Fibroblast of the aortic adventitia (primary cell): ENCODE measurements at regions not wholly inside any gene's neighbourhood (a gene's known extent, or its start where the extent isn't known, plus 50 kb on each side); places are given as distances from the start of the nearest gene placed in this dataset.
"Not testable (repeated sequence)": the region's sequence is repeated elsewhere in the genome, so short reads cannot be mapped to it uniquely, and the experiment has no call there.

ENCODE experiments used
- DNase-seq: peaks from one replicate; pipeline ENCODE4 v3.0.0-alpha.2; 2010; ENCODE audit warnings: low read depth
- H3K4me3 ChIP-seq: 2 replicates; pipeline ENCODE4 v1.5.1; 2011; ENCODE audit warnings: low read depth, mild to moderate bottlenecking, control low read depth, low read length, moderate library complexity
- TF ChIP-seq, protein P1 (sequence below): IDR thresholded peaks from 2 replicates; pipeline ENCODE4 v1.5.1; 2011; ENCODE audit warnings: mild to moderate bottlenecking, low read length, control low read depth, inconsistent platforms; ENCODE audit not compliant: insufficient read depth

DNA sequence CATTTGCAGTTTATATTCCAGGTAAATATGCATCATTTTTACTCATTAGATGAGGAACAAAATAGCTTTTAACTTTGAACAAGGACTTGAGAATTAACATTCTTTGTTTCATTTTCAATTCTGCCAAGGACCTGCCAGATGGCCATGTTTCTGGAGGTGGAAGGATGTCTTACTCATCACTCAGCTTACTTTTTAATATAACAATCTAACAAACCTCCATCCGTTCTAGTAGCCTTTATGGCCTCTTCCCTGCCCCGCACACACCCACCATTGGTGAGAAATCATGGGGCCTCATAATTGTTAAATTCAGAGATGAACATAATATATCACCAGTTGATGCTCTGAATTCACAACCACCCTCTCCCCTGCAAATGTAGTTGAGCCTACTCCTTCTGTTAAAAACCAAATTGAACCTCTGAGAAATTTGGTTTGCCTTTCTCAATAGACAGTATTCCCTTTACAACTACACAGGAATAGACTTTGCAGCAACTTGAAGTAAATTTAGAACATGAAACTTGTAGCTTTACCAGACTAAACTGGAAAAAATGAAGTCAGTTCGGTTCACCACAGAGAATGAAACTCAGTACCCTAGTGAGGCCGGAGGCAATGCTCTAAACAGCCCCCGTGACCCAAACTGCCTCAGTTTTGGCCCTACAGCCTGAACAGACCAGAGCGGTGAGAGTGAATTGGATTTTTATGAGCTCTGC, 50.1 kb upstream of the ACSL4 start:
- TF ChIP-seq, protein P1, sequence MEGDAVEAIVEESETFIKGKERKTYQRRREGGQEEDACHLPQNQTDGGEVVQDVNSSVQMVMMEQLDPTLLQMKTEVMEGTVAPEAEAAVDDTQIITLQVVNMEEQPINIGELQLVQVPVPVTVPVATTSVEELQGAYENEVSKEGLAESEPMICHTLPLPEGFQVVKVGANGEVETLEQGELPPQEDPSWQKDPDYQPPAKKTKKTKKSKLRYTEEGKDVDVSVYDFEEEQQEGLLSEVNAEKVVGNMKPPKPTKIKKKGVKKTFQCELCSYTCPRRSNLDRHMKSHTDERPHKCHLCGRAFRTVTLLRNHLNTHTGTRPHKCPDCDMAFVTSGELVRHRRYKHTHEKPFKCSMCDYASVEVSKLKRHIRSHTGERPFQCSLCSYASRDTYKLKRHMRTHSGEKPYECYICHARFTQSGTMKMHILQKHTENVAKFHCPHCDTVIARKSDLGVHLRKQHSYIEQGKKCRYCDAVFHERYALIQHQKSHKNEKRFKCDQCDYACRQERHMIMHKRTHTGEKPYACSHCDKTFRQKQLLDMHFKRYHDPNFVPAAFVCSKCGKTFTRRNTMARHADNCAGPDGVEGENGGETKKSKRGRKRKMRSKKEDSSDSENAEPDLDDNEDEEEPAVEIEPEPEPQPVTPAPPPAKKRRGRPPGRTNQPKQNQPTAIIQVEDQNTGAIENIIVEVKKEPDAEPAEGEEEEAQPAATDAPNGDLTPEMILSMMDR, result no peak
- no peak for DNase-seq
- no peak overlapping the region for H3K4me3 ChIP-seq

DNA sequence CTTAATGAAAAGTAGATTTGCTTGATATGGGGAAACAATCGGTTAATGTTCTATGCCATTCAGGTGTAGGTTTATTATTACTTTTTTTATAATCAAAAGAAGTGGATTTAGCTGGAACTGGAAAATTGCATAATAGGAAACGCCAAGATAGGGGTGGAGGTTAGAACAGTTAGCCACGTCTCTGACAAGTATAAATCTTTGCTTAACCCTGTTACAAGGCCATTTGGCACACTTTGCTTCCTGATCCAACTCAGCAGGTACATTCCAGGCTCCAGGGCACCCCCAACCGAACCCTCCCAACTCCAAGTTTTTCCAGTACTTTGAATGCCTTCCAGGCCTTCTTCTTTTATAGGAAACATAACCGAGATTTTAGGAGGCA, 50.6 kb upstream of the ACSL4 start:
- H3K4me3 ChIP-seq, result no peak overlapping the region
- peak; percentile 20 for DNase-seq
- TF ChIP-seq, protein P1, result no peak

DNA sequence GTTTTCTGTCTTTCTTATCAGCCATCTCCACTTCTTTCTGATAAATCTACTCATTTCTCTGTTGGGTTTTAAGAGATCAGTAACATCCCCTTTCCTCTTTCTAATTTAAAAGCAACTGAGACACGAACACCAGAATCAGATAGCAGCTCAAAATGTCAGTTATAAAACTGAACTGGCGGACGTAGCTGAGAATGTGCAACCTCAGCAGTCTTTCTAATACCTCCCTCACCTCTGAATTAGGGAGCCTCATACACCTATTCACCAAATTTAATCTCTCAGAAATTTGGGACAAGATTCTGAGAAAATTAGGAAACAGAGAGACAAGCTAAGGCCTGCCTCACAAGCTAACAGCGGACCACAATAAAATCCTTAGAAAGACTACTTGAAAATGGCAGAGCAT, 52.0 kb upstream of the ACSL4 start:
- DNase-seq, result no peak
- TF ChIP-seq, protein P1, result no peak
- H3K4me3 ChIP-seq, result no peak overlapping the region

DNA sequence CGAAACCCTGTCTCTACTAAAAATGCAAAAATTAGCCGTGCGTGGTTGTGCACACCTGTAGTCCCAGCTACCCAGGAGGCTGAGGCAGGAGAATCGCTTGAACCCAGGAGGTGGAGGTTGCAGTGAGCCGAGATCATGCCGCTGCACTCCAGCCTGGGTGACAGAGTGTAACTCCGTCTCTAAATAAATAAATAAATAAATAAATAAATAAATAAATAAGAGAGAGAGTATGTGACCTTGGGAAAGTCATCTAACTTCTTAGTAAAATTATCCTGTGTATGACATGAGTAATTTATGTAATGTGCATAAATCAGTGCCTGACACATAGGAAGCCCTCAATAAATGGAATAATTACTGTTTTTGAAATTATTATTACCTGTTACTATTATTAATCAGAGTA, 57.5 kb upstream of the ACSL4 start:
- not testable (repeated sequence) for DNase-seq, H3K4me3 ChIP-seq

DNA sequence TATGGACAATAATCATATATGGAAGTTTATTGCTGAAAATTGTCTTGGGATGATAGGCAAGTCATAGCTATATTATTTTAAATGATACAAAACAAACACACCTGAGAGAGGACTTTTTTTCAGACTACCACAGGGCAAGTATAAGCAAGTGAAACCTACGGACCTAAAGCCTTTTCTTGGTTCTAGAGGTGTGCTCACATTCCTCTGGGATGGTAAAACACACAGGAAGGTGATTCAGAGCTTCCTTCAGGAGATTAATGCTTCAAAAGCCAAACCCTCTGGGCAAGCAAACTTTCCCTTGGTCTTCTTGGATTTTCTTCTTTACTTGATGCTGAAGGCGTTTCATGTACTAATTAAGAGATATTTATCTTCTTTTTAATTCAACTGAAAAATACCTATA, 60.1 kb upstream of the ACSL4 start:
- TF ChIP-seq, protein P1, result no peak
- H3K4me3 ChIP-seq, result no peak overlapping the region
- no peak for DNase-seq

DNA sequence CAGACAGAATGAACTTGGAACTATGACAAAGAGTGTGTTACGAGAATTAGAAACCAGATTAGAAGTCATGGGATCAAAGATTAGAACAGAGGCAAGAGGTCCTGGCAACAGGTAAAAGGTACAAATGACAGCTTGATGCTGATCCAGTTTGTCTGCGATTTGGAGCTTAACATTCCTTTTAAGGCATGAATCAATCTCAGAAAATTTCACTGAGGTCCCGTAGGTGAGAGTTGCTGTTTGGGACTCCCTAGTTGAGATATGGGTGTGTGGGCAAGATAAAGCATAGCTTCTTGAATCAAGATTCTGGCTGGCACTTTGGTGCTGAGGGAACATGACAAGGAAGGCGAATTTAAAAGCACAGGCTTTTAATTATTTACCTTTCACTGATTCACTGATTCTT, 62.6 kb upstream of the ACSL4 start:
- TF ChIP-seq, protein P1, result no peak
- H3K4me3 ChIP-seq, result no peak overlapping the region
- DNase-seq, result no peak

DNA sequence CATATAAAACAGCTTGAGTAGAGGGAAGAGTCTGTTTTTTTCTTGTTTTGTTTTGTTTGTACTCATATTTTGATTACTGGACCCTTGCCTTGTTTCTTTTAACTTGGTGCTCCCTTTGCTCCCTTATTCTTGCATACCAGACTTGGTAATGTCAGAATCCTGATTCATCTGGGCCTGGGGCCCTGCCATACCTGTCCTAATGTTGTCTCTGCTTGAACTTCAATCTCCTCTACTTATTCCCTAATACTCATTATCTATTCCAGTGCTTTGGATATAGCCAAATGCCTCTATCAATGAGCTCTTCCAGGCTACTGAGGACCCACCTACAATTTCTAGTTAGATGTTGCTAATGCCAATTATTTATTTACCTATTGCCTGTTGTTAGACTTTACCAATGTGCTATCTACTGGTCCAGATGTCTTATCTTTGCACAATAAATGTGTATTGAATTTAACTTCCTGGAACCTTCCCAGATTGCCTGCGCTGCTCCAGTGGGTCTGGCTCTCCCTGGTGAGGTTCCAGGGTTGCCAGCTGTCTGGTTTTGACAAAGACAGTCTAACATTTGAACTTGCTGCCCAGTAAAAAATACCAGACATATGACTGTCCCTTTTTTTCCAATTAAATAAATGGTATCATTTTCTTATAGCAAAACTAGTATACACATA, 64.4 kb upstream of the ACSL4 start:
- TF ChIP-seq, protein P1, result no peak
- DNase-seq, result peak; percentile 47
- H3K4me3 ChIP-seq, result no peak overlapping the region
